Glutamatergic neuron (in vitro differentiated cells): ENCODE measurements at regions not wholly inside any gene's neighbourhood (a gene's known extent, or its start where the extent isn't known, plus 50 kb on each side); places are given as distances from the start of the nearest gene placed in this dataset.

Experiments used
- DNase-seq: peaks from one replicate; pipeline ENCODE4 v3.0.0; 2022
- H3K27ac Mint-ChIP-seq: one replicate; pipeline ENCODE4 v1.8.0; 2020; ENCODE audit warnings: mild to moderate bottlenecking, mixed read lengths, inconsistent platforms; ENCODE audit not compliant: unreplicated experiment
- H3K27me3 Mint-ChIP-seq: one replicate; pipeline ENCODE4 v1.8.0; 2020; ENCODE audit warnings: mild to moderate bottlenecking, moderate library complexity, mixed read lengths, inconsistent platforms; ENCODE audit not compliant: unreplicated experiment
- H3K36me3 Mint-ChIP-seq: one replicate; pipeline ENCODE4 v1.8.0; 2020; ENCODE audit warnings: mild to moderate bottlenecking, mixed read lengths, inconsistent platforms; ENCODE audit not compliant: unreplicated experiment
- H3K4me1 Mint-ChIP-seq: one replicate; pipeline ENCODE4 v1.8.0; 2020; ENCODE audit warnings: mild to moderate bottlenecking, low read depth, mixed read lengths, inconsistent platforms; ENCODE audit not compliant: unreplicated experiment
- H3K4me3 Mint-ChIP-seq: one replicate; pipeline ENCODE4 v1.8.0; 2020; ENCODE audit warnings: mild to moderate bottlenecking, mixed read lengths, inconsistent platforms; ENCODE audit not compliant: unreplicated experiment
- H3K9me3 Mint-ChIP-seq: one replicate; pipeline ENCODE4 v1.8.0; 2020; ENCODE audit warnings: mild to moderate bottlenecking, moderate library complexity, mixed read lengths, inconsistent platforms; ENCODE audit not compliant: unreplicated experiment
- CTCF ChIP-seq: fragments of 200-600 bp; sonication (generic); IDR thresholded peaks from one replicate; pipeline ENCODE4 v1.5.0; 2021; ENCODE audit not compliant: partially characterized antibody, unreplicated experiment

- no peaks in the 10 kb centered on the region for H3K27me3 Mint-ChIP-seq
- DNase-seq: no peak
- H3K36me3 Mint-ChIP-seq: no peaks in the 10 kb centered on the region
- H3K27ac Mint-ChIP-seq: no peak overlapping the region
- H3K4me3 Mint-ChIP-seq: no peak overlapping the region
- H3K9me3 Mint-ChIP-seq: no peaks in the 10 kb centered on the region
- no peak for TF ChIP-seq CTCF
- no peaks in the 10 kb centered on the region for H3K4me1 Mint-ChIP-seq
Observed at GRCh38 chr3:99009851-99010250, 108.4 kb upstream of the DCBLD2 start.

GRCh38 chr3:99006686-99007085 lies 105.2 kb upstream of the DCBLD2 start:
- no peak overlapping the region for H3K4me3 Mint-ChIP-seq
- H3K27ac Mint-ChIP-seq: no peak overlapping the region
- no peaks in the 10 kb centered on the region for H3K27me3 Mint-ChIP-seq
- DNase-seq: no peak
- H3K9me3 Mint-ChIP-seq: no peaks in the 10 kb centered on the region
- H3K36me3 Mint-ChIP-seq: no peaks in the 10 kb centered on the region
- no peaks in the 10 kb centered on the region for H3K4me1 Mint-ChIP-seq
- TF ChIP-seq CTCF: no peak

- H3K9me3 Mint-ChIP-seq: no peaks in the 10 kb centered on the region
- no peak for TF ChIP-seq CTCF
- H3K4me3 Mint-ChIP-seq: no peak overlapping the region
- no peaks in the 10 kb centered on the region for H3K36me3 Mint-ChIP-seq
- no peak overlapping the region for H3K27ac Mint-ChIP-seq
- no peaks in the 10 kb centered on the region for H3K27me3 Mint-ChIP-seq
- DNase-seq: no peak
- no peaks in the 10 kb centered on the region for H3K4me1 Mint-ChIP-seq
Observed at GRCh38 chr3:98999675-99000074, 98.2 kb upstream of the DCBLD2 start.

- DNase-seq: no peak
- no peaks in the 10 kb centered on the region for H3K36me3 Mint-ChIP-seq
- no peak overlapping the region for H3K27ac Mint-ChIP-seq
- TF ChIP-seq CTCF: peak; percentile 87
- no peaks in the 10 kb centered on the region for H3K9me3 Mint-ChIP-seq
- H3K27me3 Mint-ChIP-seq: no peaks in the 10 kb centered on the region
- H3K4me1 Mint-ChIP-seq: no peaks in the 10 kb centered on the region
- H3K4me3 Mint-ChIP-seq: no peak overlapping the region
Observed at GRCh38 chr3:98994128-98994762, 92.8 kb upstream of the DCBLD2 start.

GRCh38 chr3:98991393-98991792 lies 89.9 kb upstream of the DCBLD2 start:
- no peak for DNase-seq
- H3K27me3 Mint-ChIP-seq: no peaks in the 10 kb centered on the region
- no peak overlapping the region for H3K27ac Mint-ChIP-seq
- TF ChIP-seq CTCF: no peak
- H3K36me3 Mint-ChIP-seq: no peaks in the 10 kb centered on the region
- no peaks in the 10 kb centered on the region for H3K9me3 Mint-ChIP-seq
- no peak overlapping the region for H3K4me3 Mint-ChIP-seq
- H3K4me1 Mint-ChIP-seq: no peaks in the 10 kb centered on the region
